HFF-Myc (cell line): ENCODE measurements at regions not wholly inside any gene's neighbourhood (a gene's known extent, or its start where the extent isn't known, plus 50 kb on each side); places are given as distances from the start of the nearest gene placed in this dataset.

Experiments
- DNase-seq: peaks from one replicate; pipeline ENCODE4 v3.0.0-alpha.2; 2011; ENCODE audit warnings: low read depth; ENCODE audit errors: extremely low read depth
- H3K4me3 ChIP-seq: replicated peaks from 2 replicates; pipeline ENCODE4 v1.5.1; 2011; ENCODE audit warnings: low read depth, mild to moderate bottlenecking, control low read depth, low read length
- TF ChIP-seq, protein P1 (sequence below): IDR thresholded peaks from 2 replicates; pipeline ENCODE4 v1.5.1; 2012; ENCODE audit warnings: mild to moderate bottlenecking, low read depth, low read length, control low read depth; ENCODE audit errors: missing control alignments

DNA sequence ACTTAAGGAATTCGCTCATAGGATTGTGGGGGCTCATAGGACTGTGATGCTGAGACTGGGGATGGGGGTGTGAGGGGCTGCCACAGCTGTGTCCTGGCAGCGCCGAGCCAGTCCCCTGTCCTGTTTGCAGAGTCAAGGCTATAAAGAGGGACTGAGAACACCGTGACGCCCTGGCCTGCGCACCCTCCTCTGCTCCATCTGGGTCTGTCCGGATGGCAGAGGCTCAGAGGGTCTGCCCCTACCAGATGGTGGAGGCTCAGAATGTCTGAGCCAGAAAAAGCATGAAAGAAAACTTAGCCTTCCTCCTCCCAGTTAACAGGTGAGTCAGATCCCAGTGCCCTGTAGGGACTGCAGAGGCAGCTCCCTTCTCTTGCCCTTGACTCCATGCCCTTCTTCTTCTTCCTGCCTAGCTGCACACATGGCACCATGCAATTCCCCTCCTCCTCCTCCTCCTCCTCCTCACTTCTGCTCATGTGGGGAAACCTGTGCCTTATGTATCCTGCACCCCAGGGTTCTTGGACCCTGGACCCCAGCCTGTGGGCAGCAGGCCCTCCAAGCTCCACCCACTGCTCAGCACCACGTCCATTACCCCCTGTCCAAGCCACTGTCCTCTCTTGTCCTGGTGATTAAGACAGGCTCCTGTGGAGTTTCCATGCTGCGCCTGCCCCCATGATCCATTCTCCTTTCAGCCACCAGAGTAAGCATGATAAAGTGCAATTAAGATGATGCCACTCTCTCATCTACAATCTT is 410.0 kb upstream of the SULF2 start:
- DNase-seq, result no peak
- no peak overlapping the region for H3K4me3 ChIP-seq
- TF ChIP-seq, protein P1, sequence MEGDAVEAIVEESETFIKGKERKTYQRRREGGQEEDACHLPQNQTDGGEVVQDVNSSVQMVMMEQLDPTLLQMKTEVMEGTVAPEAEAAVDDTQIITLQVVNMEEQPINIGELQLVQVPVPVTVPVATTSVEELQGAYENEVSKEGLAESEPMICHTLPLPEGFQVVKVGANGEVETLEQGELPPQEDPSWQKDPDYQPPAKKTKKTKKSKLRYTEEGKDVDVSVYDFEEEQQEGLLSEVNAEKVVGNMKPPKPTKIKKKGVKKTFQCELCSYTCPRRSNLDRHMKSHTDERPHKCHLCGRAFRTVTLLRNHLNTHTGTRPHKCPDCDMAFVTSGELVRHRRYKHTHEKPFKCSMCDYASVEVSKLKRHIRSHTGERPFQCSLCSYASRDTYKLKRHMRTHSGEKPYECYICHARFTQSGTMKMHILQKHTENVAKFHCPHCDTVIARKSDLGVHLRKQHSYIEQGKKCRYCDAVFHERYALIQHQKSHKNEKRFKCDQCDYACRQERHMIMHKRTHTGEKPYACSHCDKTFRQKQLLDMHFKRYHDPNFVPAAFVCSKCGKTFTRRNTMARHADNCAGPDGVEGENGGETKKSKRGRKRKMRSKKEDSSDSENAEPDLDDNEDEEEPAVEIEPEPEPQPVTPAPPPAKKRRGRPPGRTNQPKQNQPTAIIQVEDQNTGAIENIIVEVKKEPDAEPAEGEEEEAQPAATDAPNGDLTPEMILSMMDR, result no peak

DNA sequence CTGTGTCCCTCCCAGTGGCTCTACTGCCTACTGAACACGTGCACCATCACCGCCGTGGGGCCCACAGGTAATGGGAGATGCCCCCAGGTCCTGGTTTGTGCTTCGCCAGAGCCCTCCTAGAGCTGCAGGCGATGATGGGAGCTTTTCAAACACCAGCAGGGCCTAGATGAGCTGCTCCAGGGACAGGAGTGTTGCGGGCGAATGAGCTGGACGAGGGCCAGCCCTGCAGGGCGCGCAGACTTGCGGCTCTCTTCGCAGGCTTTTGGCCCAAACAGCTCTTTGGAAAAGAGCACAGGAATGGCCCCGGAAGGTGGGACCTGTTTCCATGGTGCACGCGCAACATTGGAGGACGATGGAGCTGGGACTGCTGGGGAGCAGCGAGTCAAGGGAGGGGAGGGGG is 409.3 kb upstream of the SULF2 start:
- no peak overlapping the region for H3K4me3 ChIP-seq
- TF ChIP-seq, protein P1, result no peak
- no peak for DNase-seq

DNA sequence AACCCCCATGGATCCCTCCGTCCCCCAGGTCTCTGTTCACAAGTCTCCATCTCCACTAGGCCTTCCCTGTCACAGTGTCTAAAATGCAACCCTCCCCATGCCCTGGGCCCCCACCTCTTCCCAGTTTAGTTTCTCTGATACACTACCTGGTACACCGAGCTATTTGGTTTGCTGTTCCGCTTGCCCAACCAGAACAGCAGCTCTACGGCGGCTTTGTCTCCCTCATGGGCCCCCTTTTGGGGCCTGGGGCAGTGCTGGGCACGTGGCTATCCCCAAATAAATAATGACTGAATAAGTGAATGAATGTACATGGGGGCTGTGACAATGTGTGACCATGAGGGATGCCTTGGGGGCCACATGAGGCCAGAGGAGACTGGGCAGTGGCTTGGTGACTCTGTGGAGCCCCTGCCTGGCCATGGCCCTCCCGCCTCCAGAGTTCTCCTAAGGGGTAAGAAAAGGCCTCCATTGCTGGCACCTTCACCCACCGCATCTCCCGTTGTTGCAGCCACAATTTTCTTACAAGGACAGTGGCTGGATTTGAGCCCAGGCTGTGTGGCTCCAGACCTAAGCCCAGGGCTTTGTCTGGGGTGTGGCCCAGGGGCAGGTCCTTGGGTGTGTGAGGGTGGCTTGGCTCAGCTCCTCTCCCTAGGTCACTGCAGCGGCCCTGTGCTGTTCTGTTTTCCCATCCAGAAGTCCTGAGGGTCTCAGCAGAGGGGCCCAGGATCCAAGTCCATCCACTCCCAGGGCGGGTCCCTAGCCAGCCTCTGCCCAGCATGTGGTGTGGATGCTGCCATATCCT is 408.5 kb upstream of the SULF2 start:
- TF ChIP-seq, protein P1, result no peak
- DNase-seq, result no peak
- no peak overlapping the region for H3K4me3 ChIP-seq

DNA sequence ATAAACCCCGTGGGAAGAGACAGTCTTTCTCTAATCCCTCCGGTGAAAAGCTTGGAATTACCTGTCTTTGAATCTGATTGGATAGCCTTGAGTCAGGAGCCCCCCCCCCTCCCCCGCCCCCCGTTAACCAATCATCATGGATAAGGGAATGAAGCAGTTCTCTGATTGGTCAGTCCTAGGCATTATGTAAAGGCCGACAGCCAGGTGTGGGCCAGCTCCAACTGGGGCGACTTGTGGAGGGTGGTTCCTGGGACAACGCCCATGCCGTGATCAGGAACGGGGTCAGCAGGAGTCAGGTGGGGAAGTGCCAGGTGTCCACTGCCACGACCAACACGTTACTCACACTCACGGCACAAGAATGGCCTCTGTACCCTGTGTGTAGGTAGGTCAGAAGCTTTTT is 406.8 kb upstream of the SULF2 start:
- no peak overlapping the region for H3K4me3 ChIP-seq
- TF ChIP-seq, protein P1, result no peak
- DNase-seq, result no peak

DNA sequence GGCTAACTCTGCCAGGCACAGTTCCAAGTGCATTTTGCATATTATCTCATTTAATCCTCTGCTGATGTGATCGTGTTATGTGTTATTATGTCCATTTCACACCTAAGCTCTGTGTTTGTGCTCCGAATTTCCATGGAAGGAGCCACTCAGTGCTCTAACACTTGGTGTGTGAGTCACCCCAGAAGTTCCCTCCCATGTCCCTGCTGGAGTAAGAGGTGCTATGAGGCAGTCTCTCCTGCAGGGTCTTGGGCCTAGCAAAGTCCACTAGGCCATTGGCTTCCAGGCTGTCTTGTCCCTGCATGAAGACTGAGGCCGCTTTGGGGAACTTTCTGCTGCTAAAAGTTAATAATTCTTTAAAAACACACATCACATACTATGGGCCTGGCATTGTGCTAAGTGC is 405.9 kb upstream of the SULF2 start:
- TF ChIP-seq, protein P1, result no peak
- no peak for DNase-seq
- no peak overlapping the region for H3K4me3 ChIP-seq

DNA sequence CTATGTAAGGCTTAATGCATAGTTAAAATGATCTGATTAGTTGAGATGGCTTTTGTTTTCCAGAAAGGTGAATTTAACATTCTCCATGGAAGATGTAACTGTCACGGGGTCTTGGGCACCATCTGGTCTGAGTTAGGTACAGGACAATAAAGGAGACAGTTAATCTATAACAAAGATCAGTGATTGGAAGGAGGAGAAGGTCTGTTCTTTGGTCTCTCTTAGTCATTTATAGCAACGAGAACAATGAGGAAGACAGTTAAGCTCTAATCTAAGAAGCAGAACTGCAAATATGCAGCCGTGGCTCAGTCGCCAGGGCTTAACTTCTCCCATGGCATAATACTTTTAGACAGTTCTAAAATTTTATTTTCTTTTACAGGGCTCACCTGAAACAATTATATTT is 405.5 kb upstream of the SULF2 start:
- TF ChIP-seq, protein P1, result no peak
- H3K4me3 ChIP-seq, result no peak overlapping the region
- DNase-seq, result no peak
